H9 (cell line): ENCODE measurements at regions not wholly inside any gene's neighbourhood (a gene's known extent, or its start where the extent isn't known, plus 50 kb on each side); places are given as distances from the start of the nearest gene placed in this dataset.

ENCODE experiments used
- DNase-seq: peaks from one replicate; pipeline ENCODE4 v3.0.0-alpha.2; 2017
- H2AFZ ChIP-seq: one replicate; pipeline ENCODE4 v1.6.1; 2013; ENCODE audit warnings: mild to moderate bottlenecking, low read length, control low read depth, moderate library complexity
- H2AK5ac ChIP-seq: 2 replicates; pipeline ENCODE4 v1.6.1; 2013; ENCODE audit warnings: low read length, control low read depth, mixed read lengths; ENCODE audit not compliant: insufficient read length
- H2BK120ac ChIP-seq: one replicate; pipeline ENCODE4 v1.6.1; 2013; ENCODE audit warnings: low read depth, mild to moderate bottlenecking, low read length, control low read depth, inconsistent platforms; ENCODE audit not compliant: poor library complexity, severe bottlenecking
- H2BK12ac ChIP-seq: 2 replicates; pipeline ENCODE4 v1.6.1; 2013; ENCODE audit warnings: low read length, control low read depth, mixed read lengths, low read depth; ENCODE audit not compliant: insufficient read length
- H2BK15ac ChIP-seq: 2 replicates; pipeline ENCODE4 v1.6.1; 2013; ENCODE audit warnings: low read depth, low read length, control low read depth
- H2BK20ac ChIP-seq: one replicate; pipeline ENCODE4 v1.6.1; 2013; ENCODE audit warnings: low read depth, mild to moderate bottlenecking, low read length, control low read depth, inconsistent platforms; ENCODE audit not compliant: poor library complexity, severe bottlenecking
- H2BK5ac ChIP-seq: 2 replicates; pipeline ENCODE4 v1.6.1; 2013; ENCODE audit warnings: low read length, control low read depth, mixed read lengths; ENCODE audit not compliant: insufficient read length
- H3K14ac ChIP-seq: 2 replicates; pipeline ENCODE4 v1.6.1; 2013; ENCODE audit warnings: low read length, control low read depth; ENCODE audit not compliant: insufficient read depth
- H3K18ac ChIP-seq: 2 replicates; pipeline ENCODE4 v1.6.1; 2013; ENCODE audit warnings: low read depth, mild to moderate bottlenecking, mixed read lengths, low read length, control low read depth; ENCODE audit not compliant: insufficient read length
- H3K23ac ChIP-seq: 2 replicates; pipeline ENCODE4 v1.6.1; 2013; ENCODE audit warnings: low read length, control low read depth, mixed read lengths, low read depth; ENCODE audit not compliant: insufficient read length
- H3K23me2 ChIP-seq: 2 replicates; pipeline ENCODE4 v1.6.1; 2013; ENCODE audit warnings: low read depth, mild to moderate bottlenecking, mixed read lengths, low read length, control low read depth; ENCODE audit not compliant: insufficient read length, poor library complexity, severe bottlenecking
- H3K27ac ChIP-seq: 2 replicates; pipeline ENCODE4 v1.5.1; 2013; ENCODE audit warnings: low read length, control low read depth, mixed read lengths, low read depth; ENCODE audit not compliant: insufficient read length
- H3K27me3 ChIP-seq: 2 replicates; pipeline ENCODE4 v1.6.1; 2013; ENCODE audit warnings: low read length, control low read depth, inconsistent platforms; ENCODE audit not compliant: insufficient read depth
- H3K4ac ChIP-seq: 2 replicates; pipeline ENCODE4 v1.6.1; 2013; ENCODE audit warnings: low read depth, mild to moderate bottlenecking, control low read depth, inconsistent platforms, low read length, moderate library complexity
- H3K4me1 ChIP-seq: 2 replicates; pipeline ENCODE4 v1.6.1; 2013; ENCODE audit warnings: low read length, control low read depth, inconsistent platforms; ENCODE audit not compliant: insufficient read depth
- H3K4me2 ChIP-seq: 2 replicates; pipeline ENCODE4 v1.6.1; 2013; ENCODE audit warnings: low read length, control low read depth, mixed read lengths; ENCODE audit not compliant: insufficient read length, insufficient read depth
- H3K56ac ChIP-seq: 2 replicates; pipeline ENCODE4 v1.6.1; 2013; ENCODE audit warnings: low read depth, mild to moderate bottlenecking, mixed read lengths, low read length, control low read depth; ENCODE audit not compliant: insufficient read length
- H3K79me1 ChIP-seq: 2 replicates; pipeline ENCODE4 v1.6.1; 2013; ENCODE audit warnings: low read depth, mild to moderate bottlenecking, moderate library complexity, low read length, control low read depth, inconsistent platforms; ENCODE audit not compliant: insufficient read depth, poor library complexity, severe bottlenecking
- H3K79me2 ChIP-seq: 2 replicates; pipeline ENCODE4 v1.6.1; 2013; ENCODE audit warnings: low read length, control low read depth, inconsistent platforms; ENCODE audit not compliant: insufficient read depth
- H3K9ac ChIP-seq: 2 replicates; pipeline ENCODE4 v1.6.1; 2013; ENCODE audit warnings: low read length, control low read depth, mixed read lengths; ENCODE audit not compliant: insufficient read length; ENCODE audit errors: extremely low read depth
- H3K9me3 ChIP-seq: one replicate; pipeline ENCODE4 v1.6.1; 2013; ENCODE audit warnings: low read depth, low read length, inconsistent platforms; ENCODE audit not compliant: control insufficient read depth
- H3T11ph ChIP-seq: one replicate; pipeline ENCODE4 v1.6.1; 2013; ENCODE audit warnings: mild to moderate bottlenecking, low read length, control low read depth, inconsistent platforms
- H4K20me1 ChIP-seq: one replicate; pipeline ENCODE4 v1.6.1; 2013; ENCODE audit not compliant: control insufficient read depth, insufficient read length, insufficient read depth
- H4K5ac ChIP-seq: 2 replicates; pipeline ENCODE4 v1.6.1; 2013; ENCODE audit warnings: low read depth, mild to moderate bottlenecking, mixed read lengths, low read length, control low read depth; ENCODE audit not compliant: insufficient read length
- H4K8ac ChIP-seq: replicated peaks from 2 replicates; pipeline ENCODE4 v1.6.1; 2013; ENCODE audit warnings: low read length, control low read depth, mixed read lengths, low read depth; ENCODE audit not compliant: insufficient read length
- H4K91ac ChIP-seq: 2 replicates; pipeline ENCODE4 v1.6.1; 2013; ENCODE audit warnings: low read depth, mild to moderate bottlenecking, moderate library complexity, mixed read lengths, low read length, control low read depth; ENCODE audit not compliant: insufficient read length
- H3K27ac Mint-ChIP-seq, 3 experiments: 2 replicates in 2 of 3; 3 replicates in 1 of 3; pipeline ENCODE4 v1.8.0; 2020 to 2021; ENCODE audit warnings: mixed read lengths in 3 of 3, mild to moderate bottlenecking in 1 of 3, moderate library complexity in 1 of 3
- H3K27me3 Mint-ChIP-seq: 2 replicates; pipeline ENCODE4 v1.8.0; 2021; ENCODE audit warnings: low read depth, mild to moderate bottlenecking, moderate library complexity, mixed read lengths
- H3K36me3 Mint-ChIP-seq, 3 experiments: 2 replicates in 2 of 3; 3 replicates in 1 of 3; pipeline ENCODE4 v1.8.0; 2020 to 2021; ENCODE audit warnings: low read depth in 3 of 3, mixed read lengths in 3 of 3; ENCODE audit not compliant: insufficient read depth in 1 of 3
- H3K4me1 Mint-ChIP-seq, 2 experiments: 2 replicates each; pipeline ENCODE4 v1.8.0; 2020; ENCODE audit warnings: mixed read lengths in 2 of 2
- H3K4me3 Mint-ChIP-seq, 2 experiments: 2 replicates in 1 of 2; 3 replicates in 1 of 2; pipeline ENCODE4 v1.8.0; 2020 to 2021; ENCODE audit warnings: mild to moderate bottlenecking in 2 of 2, mixed read lengths in 2 of 2, moderate library complexity in 1 of 2
- H3K9me3 Mint-ChIP-seq, 2 experiments: 2 replicates in 1 of 2; 3 replicates in 1 of 2; pipeline ENCODE4 v1.8.0; 2020; ENCODE audit warnings: mild to moderate bottlenecking in 2 of 2, mixed read lengths in 2 of 2, moderate library complexity in 1 of 2
- CTCF ChIP-seq: fragments of 200-600 bp; sonication (generic); conservative IDR thresholded peaks from 3 replicates; pipeline ENCODE4 v1.8.0; 2021; ENCODE audit warnings: antibody characterized with exemption, mild to moderate bottlenecking
- WGBS: extraction: QIAGEN DNeasy Blood & Tissue Kit; methylation state at CpG from one replicate; pipeline ENCODE4 v1.1.7; 2013; ENCODE audit warnings: missing lambda C conversion rate, low lambda C conversion rate, mixed read lengths; ENCODE audit not compliant: insufficient read length; ENCODE audit errors: extremely low coverage; 5-methylcytosine and 5-hydroxymethylcytosine counted together

- WGBS: no CpG with 5 or more reads among the region's 20 CpGs
- Histone ChIP-seq H3T11ph (no peak overlapping the region), H3K4ac (no peak overlapping the region), H3K9ac (no peak overlapping the region), H3K27me3 (no peaks in the 10 kb centered on the region), H3K27ac (no peak overlapping the region), H2AK5ac (no peak overlapping the region), H3K14ac (no peak overlapping the region), H2AFZ (no peak overlapping the region), H2BK20ac (no peak overlapping the region), H3K23ac (no peak overlapping the region), H3K18ac (no peak overlapping the region), H3K4me1 (no peaks in the 10 kb centered on the region), H4K91ac (no peak overlapping the region), H3K9me3 (no peaks in the 10 kb centered on the region), H3K79me2 (no peaks in the 10 kb centered on the region), H3K23me2 (no peaks in the 10 kb centered on the region), H2BK12ac (no peak overlapping the region), H3K4me2 (no peak overlapping the region), H2BK120ac (no peak overlapping the region), H2BK5ac (no peak overlapping the region), H4K20me1 (no peaks in the 10 kb centered on the region), H3K56ac (no peak overlapping the region), H4K5ac (no peak overlapping the region), H2BK15ac (no peak overlapping the region; the same call in 1 of the 2 replicates), H4K8ac (no peak overlapping the region), H3K79me1 (no peaks in the 10 kb centered on the region)
- no peak for TF ChIP-seq CTCF
- DNase-seq: no peak
- Mint-ChIP-seq H3K36me3 (no peaks in the 10 kb centered on the region), H3K27me3 (peaks cover 13% of the 10 kb centered on the region), H3K9me3 (no peaks in the 10 kb centered on the region; a peak in 1 of 5 replicates), H3K27ac (no peak overlapping the region; a peak in 1 of 7 replicates), H3K4me1 (peaks cover 9 to 13% of the 10 kb centered on the region in 2 experiments), H3K4me3 (no peak overlapping the region)
Observed at GRCh38 chr15:58247855-58248842, 110.0 kb downstream of the AQP9 start.
